Pons (tissue), 1 donor: ENCODE measurements at regions not wholly inside any gene's neighbourhood (a gene's known extent, or its start where the extent isn't known, plus 50 kb on each side); places are given as distances from the start of the nearest gene placed in this dataset.

Experiments
- DNase-seq: peaks from one replicate; pipeline ENCODE4 v3.0.0-alpha.2; 2016; ENCODE audit warnings: low spot score

DNA sequence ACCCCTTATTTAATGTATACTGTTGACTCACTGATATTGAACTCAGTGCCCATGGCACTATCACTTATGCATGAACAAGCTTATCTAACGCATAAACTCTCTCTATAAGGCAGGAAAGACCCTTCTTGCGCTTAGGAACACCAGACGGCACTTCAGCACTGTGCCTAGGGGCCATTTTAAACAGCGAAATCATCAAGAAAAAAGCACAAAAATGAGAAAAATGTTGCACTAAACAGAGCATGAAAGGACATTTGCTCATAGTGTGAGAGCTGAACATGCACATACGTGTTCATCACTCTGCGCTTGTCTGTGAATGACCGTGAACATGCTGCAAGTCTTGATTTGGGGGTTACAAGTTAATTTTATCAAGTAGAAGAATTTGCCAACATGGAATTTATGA lies 109.6 kb downstream of the WDR11 start:
- DNase-seq = no peak

DNA sequence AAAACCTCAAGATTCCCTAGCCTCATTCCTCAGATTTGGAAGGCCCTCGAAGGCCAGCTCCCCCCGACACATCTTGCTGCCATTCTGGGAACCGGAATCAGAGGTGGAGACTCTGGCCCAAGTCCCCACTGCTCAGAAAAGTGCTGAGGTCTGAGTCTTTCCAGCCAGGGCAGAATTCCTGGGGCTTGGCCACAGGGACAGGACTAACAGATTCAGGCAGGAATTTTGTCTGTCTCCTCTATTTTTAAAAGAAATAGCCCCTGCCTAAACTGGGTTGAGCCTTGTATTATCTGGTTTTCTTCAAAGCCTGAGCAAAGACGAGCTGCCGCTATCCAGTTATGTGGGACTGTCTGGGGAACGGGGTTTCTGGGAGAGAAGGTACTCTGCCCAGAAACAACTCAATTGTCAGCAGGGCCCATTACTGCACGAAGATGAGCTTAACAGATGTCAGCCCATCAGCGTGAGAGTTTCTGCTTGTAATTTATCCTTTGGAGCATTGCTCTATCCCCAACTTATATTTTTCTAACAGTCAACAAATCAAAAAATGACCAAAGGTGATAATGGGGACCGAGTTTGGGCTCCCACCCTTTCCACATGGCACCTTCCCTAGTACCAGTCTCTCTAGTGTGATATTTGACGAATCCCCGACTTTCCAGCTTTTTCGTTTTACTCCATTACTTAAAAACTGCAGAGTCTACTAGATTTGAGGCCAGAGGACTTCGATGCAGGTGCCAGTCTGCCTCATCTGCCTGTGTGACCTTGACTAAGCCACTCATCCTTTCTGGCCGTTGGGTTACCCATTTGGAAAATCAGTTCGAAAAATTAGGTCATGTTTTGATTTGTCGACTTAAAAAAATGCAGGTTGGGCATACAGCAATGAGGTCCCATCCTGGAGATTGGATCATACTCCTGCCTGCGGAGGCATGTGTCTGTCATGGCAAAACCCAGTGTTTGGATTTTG lies 110.9 kb downstream of the WDR11 start:
- no peak for DNase-seq

DNA sequence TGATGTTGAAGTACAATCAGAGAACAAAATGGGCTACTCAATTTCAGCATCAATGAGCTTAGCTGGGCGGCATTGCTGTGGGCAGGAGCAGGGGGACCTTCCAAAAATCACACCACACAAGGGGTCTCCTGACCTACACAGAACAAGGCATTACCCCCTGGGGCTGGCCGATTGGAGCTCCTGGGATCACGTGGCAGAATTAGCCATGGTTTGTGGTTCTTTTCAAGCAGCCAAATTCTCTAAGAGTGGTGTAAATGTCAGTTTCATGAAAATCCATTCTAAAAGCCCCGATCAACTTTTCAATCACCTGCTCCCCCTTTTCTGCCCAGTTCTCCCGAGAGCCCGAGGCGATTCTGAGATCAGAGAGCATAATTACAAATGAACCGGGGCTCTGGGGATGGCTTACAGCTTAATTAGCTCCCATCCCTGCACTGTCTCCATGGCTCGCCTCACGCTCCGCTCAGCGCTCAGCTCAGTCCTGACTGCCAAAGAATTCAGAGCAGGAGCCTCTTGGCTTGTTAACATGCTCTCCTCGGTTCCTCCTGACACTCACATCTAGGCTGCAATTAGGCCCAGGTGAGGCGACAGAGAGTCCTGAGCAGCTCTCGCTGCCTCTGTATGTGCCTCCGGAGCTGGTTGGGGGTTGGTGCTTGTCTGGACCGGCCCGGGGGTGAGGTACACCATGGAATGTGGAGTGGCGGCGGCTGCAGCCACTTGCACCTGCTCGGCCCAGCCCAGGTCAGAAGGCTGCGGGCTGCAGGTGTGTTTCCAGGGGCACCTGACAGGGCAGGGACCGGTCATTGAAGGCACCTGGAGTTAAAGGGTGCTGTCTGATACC lies 111.8 kb downstream of the WDR11 start:
- no peak for DNase-seq

DNA sequence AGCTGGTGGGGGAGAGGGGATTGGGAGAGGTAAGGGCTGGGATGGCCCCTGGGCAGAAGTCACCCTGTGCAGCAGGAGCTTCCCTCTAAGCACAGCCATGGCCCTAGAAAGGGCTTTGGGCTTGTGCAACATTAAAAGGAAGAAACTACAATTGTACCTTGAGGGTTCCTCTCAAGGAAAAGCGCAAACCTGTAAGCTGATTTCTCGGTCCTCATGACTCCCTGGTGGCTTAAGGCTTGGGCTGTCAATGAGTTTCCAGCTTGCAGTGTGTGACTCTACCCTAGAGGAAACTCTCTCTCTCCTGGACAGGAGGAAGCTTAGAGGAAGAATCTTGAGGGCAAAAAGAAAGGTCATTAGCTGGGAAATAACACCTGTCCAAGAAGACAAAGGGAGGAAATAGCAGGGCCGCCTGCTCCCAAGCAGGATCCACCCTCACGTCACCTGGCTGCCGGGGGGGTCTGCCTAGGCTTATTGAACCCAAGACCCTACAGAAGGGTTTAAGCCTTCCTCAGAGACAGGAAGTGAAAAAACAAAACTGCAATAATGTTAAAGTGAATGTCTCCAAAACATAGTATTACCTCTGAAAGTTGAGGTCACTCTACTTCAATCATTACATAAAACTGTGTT lies 112.5 kb downstream of the WDR11 start:
- DNase-seq = no peak

DNA sequence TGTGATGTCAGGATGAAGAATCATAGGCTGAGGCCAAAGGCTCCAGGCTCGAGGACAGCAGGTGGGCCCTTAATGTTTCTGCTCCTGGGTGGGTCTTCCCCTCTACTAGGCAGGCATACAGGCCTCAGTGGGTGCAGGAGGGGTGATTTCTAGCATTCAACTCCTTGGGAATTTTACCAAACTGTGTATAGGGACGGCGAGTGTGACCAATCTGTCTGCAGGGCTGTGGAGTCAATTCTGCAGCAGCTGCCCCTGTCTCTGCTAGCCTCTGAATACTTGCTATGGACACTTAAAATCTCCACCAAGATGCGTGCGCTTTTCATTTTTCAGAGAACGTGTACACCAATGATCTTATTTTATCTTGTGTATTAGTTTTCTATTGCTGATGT lies 115.5 kb downstream of the WDR11 start:
- no peak for DNase-seq

DNA sequence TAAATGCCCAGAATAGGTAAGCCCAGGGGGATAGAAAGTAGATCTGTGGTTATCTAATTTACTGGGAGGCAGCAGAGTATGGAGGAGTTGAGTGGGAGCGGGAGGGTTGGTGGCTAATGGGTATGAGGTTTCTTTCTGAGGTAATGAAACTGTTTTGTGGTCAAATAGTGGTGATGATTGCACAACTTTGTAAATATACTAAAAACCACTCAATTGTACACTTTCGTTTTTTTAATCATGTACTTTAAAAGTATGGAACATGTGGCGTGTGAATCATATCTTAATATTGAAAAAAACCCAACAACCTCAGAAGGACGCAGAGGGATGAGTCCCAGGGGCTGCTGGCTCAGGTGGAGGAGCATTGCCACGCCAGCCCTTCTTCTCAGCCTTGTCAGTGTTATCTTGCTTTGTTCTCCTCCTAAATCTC lies 118.1 kb downstream of the WDR11 start:
- DNase-seq = no peak

DNA sequence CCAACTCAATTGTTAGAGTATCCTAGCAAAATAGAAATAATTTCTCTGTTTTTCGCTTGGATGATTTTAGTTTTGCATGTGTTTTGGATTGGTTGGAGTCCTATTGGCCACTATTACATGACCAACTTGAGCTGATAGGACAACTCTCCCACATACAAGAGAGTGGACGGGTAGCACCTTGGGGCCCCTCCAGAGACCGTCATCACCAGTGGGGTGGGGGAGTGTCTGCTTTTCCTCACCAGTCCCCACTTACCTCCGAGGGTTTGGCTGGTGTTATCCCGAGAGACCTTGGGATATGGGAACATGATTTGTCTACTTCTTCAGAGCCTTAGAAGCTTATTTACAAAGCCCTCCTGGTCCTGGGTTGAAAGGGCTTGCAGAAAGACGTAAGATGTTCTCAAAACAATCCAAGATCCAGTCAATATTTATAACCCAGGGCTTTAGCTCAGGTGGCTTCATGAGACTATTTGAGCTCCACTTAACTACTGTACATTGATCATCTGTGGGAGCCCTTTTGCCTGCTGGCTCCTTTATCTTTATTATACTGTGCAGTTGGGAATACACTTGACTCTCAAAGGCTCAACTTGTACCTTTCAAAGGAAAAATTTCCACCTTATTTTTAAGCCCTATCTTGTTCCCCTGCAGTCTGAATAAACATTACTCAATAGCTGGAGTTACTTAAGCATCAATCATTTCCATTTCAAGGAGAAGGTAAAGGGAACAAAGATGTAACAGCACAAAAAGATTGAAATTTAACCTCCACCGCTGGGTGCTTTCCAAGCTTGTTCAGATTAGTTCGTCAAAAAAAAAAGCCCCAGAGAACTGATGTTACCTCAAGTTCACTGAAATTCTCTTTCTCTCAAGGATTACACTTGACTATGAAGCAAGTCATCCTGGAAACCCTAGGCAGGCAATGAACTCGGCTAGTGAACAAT lies 119.7 kb downstream of the WDR11 start:
- DNase-seq = no peak

DNA sequence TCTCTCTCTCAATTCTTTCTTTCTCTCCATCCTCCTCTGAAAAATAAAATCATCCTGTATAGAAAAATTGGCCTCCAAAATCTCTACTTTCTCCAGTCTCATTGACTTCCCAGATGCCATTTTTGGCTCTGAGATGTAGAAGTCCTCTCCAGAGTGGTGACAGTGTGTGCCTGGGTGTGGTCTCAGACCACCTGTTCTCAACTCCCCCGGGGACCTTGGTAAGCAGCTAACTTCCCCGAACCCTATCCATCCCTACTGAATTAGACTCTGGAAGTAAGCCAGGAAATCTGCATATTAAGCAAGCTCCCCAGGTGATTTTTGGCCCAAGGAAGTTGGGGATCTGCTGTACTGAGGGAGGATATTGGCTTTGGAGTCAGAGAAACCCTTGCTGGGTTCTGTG lies 120.5 kb downstream of the WDR11 start:
- DNase-seq = no peak

DNA sequence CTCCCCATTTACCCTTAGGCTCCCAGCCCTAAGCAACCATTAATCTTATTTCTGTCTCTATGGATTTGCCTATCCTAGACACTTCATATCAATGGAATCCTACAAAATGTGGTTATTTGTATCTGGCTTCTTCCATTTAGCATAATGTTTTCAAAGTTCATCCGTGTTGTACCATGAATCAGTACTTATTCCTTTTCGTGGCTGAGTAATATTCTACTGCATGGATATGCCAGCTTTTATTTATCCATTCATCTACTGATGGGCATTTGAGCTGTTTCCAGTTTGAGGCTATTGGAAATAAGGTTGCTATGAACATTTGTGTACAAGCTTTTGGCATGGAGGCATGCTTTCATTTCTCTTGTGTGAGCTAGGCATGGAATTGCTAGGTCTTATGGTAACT lies 121.1 kb downstream of the WDR11 start:
- DNase-seq = no peak

DNA sequence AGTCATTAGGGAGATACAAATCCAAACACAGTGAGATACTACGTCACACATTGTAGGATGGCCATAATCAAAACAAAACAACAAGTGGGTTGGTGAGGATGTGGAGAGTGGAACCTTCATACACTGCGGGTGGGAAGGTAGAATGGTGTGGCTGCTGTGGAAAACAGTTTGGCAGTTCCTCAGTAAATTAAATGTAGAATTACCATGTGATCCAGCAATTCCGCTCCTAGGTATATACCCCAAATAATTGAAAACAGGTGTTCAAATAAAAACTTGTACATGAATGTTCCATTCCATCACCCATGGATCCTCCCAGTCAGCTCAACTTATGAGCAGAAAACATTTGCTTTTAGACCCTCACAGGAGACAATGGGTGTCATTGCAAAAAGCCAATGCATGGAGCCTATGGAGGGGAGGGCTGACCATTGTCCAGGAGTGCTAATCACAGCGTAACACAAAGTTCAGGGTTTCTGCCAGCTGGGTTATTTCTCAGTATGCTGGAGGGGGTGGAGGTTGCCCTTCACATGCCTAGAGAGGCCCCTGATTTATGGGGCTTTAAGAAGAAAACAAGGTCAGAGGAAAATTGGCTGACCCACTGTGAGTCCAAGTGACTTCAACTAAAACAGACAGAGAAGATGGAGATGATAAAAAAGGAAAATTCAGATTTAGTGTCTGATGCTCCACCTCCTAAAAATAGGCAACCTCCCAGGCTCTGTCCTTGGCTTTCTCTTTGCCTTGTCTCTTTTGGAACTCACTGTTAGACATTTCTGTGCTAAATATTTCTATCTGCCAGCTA lies 124.1 kb downstream of the WDR11 start:
- no peak for DNase-seq

DNA sequence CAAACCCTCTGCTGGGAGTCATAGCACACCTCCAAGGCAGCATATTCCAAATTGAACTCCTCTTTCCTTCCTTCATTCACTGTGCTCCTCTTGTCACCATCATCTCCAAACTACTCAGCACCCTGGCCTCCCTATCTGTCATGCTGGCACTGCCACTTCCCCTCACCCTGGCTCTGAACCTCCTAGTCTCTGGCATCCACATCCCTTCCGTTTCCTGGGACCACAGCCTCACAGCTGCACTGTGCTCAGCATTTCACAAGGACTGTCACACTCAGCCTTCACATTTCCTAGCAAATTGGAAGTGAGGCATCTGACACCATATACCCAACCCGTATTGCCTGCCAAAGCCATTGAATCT lies 124.7 kb downstream of the WDR11 start:
- DNase-seq = no peak

DNA sequence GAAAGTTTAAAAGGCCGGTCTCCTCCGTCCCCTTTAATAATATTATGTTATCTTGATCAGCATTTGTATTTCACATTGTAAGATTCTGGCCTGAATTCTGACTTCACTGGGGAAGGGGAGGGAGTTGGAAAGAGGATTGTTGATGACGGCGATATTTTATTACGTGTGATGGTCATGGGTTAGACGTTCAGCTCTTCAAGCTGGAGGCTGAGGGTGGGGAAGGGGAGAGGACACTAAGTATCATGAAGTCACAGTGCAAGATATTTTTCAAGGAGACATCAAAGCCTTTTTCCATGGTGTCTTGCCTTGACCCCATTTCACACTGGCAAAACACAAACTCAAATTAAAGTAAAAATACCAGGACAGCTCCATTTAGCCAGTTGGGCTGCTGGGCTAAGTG lies 126.7 kb downstream of the WDR11 start:
- DNase-seq = no peak

DNA sequence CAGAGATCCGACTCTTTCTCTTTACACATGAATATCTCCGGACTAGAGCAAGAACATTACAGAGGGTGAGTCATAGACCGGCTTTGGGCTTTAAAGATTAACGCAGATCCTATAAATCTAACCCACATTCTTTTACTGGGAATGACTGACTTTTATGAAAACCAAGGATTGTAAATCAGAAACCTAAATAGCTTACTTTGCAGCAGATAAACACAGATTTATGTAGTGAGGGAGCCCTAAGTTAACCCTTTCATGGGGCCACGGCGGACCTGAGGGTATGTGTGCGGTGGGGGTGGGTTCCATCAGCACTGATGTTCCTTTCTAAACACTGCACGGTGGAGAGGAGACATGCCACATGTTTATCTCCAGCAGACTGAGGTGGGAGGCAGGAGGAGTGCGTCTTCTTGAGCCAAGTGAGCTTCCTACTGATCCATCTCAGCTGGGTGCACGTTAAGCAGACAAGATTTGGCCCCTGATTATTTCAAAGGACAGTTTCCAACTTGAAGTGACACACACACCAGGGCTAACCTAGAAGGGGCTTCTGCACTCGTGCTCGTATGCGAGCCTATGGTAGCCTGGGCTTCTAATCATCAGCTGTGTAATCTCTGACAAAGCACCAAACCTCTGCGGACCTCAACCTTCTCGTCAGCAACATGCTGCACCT lies 127.6 kb downstream of the WDR11 start:
- DNase-seq = no peak

DNA sequence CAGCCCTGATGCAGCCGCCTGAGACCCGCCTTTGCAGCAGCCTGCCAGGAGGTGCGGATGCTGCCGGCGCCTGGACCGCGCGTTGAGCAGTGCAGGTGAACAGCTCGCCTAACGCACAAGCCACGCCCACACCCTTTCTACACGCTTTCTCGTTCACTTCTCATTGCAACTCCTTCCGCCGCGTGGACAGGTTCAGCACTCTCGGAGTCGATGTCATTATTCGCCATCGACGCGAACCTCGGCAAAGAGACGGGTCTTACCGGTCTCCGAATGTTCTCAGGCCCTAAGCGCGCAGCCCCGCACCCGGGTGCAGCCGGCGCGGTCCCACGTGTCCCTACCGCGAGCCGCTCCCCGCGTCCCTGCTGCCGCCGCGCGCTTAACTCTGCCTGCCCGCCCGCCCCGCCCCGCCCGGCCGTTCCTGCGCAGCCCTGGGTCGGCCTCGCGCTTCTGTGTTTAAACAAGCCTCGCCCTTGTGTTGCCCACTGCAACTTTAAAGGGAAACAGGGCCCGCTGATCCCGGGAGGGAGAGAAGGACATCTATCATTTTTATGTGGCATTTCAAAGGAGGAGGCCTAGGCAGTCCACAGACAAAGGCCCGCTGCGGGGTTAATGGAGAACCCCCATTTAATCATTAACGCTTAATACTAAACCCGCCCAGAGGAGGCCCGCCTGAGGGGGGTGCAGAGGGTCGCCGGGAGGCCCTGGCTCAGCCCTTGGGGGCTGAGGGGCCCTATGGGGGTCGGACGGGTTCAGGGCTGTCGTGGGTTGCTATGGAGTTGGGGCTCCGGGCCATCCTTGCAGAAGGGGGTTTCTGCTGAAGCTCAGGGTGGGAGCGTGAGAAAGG lies 128.5 kb downstream of the WDR11 start:
- DNase-seq = no peak

DNA sequence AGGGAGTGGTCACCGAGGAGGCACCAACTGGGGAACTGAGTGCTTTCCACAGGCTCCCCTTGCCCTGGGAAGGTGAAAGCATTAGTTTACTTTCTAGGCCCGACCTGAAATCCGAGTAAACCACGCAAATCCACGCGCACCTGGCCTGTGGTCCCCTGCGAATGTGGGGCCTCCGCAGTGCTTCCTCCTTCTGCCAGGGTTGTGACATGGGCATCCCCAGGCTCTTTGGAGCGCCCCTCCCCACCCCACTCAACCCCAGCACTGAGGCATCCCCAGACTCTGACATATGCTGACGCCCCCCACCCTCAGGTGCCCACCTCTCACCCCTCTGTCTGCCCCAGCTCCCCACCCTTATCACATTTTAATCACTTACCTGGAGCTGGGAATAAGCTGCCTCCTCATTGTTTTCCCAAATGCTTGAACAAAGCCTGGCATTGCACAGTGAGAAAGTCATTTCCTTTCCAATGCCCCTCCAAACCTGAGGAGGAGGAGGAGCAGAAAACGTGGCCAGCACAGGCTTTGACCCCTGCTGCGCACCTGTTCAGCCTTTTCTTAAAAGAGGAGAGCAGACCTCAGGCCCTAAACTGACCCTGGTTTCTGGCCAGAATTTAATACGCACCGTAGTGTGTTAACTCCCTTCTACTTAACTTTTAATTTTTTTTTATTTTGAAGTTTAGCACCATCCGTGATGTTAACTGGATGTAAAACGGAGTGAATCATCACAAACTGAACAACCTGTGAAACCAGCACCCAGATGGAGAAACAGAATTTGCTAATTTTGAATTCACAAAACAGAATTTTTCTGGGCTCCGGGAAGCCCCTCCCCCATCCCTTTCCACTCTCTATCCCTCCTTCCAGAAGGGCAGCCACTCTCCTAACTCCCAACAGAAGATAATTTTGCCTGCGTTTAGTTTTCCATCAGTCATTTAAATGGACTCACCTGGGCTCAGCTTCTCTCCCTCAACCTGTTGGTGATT lies 129.4 kb downstream of the WDR11 start:
- no peak for DNase-seq

DNA sequence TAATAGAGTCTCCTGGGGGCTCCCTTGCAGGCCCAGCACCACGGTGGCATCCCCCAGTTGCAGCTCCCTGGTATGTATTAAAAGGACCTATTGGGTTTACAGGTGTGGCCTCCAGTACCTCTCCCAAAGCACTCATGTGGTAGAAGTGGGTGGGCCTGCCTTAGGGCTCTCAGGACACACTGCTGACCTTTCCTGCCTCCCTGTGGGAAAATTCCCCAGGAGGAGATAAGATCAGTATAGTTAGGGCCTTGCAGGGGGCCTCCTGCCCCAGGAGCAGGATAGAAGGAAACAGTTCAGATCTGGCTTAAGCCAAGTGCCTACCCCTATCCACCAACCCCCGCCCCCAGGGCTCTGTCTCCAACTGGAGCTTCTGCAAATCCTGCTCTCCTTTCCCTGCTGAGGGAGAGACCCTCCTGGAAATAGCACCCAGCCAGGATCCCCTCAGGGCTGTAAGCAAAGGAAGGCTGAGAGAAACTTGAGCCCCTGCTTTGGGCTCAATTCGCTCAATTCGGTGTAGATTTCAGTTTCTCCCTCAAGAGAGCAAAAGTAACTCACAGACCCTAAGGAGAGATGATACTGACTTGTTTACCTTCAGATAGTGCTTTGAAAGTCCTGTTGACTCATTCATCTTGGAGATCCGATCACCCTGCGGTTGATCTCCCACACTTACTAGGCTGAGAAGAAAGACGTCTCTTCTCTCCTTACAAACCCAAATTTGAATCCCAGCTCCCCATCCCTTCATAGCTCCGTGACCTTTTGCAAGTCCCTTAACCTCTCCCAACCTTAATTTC lies 130.6 kb downstream of the WDR11 start:
- no peak for DNase-seq

DNA sequence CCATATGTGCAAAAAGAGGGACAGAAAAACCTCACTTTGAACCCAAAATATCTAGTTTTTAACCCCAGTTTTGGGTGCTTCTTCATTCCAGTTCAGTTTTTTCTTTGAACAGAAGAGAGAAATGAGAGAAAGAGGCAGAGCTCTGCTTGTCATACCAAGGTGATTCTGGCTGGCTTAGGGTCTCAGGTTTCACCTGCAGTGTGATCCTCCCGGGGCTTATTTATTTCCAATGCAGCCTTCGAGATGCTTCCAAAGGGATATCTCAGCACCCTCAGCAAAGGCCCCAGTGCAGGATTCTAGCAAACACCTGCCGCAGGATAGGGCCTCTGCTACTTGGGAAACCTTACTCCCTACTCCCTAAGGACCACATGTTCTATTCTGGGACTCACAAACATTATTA lies 131.3 kb downstream of the WDR11 start:
- DNase-seq = no peak
